Skin epidermis (tissue), 12 donors: ENCODE measurements at regions not wholly inside any gene's neighbourhood (a gene's known extent, or its start where the extent isn't known, plus 50 kb on each side); places are given as distances from the start of the nearest gene placed in this dataset.
"Not testable (repeated sequence)": the region's sequence is repeated elsewhere in the genome, so short reads cannot be mapped to it uniquely, and the experiment has no call there.

ENCODE experiments used
- H3K27ac ChIP-seq, 21 experiments: fragments of 200-600 bp; sonication (generic) in 11 of 21; one replicate each; pipeline ENCODE4 v1.5.0; 2020; ENCODE audit warnings: mild to moderate bottlenecking in 3 of 21, inconsistent platforms in 2 of 21, moderate library complexity in 2 of 21
- H3K4me3 ChIP-seq, 7 experiments: fragments of 200-600 bp; sonication (generic) in 2 of 7; one replicate each; pipeline ENCODE4 v1.5.0; 2020; ENCODE audit warnings: inconsistent platforms in 2 of 7, mild to moderate bottlenecking in 2 of 7, moderate library complexity in 1 of 7

DNA sequence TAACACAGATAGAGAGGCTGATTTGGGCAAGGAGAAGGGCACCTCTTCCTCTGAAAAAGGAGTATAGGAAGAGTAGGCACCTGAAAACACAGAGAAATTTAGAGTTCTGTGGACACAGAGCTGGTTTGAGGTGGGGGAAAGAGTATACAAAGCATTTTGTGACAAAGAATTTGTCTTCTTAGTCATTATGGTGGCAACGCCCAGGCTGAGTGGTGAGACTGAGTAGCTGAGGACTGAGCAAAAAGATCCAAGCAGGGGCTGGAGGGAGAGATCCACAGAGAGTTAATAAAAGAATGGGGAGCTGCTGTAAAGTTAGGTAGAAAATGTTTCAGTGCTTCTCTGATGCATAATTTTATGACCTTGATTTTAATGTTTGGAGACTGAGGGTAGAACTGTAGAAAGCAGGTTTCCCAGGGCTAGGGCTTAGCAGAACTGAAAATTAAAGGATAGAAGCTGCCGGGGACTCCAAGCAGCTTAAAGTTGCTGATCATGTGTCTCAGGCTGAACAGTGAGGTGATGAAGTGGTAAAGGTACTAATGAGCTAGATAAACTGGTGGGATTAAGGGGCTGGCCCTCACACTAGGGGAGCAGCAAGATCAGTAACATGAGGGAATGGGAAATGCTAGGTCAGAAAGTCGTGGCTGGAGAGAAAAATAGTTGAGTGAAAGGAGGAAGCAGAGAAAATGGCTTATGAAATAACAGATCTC is 118.9 kb downstream of the CEP44 start:
- Histone ChIP-seq H3K27ac (no peak overlapping the region), H3K4me3 (no peak overlapping the region)

DNA sequence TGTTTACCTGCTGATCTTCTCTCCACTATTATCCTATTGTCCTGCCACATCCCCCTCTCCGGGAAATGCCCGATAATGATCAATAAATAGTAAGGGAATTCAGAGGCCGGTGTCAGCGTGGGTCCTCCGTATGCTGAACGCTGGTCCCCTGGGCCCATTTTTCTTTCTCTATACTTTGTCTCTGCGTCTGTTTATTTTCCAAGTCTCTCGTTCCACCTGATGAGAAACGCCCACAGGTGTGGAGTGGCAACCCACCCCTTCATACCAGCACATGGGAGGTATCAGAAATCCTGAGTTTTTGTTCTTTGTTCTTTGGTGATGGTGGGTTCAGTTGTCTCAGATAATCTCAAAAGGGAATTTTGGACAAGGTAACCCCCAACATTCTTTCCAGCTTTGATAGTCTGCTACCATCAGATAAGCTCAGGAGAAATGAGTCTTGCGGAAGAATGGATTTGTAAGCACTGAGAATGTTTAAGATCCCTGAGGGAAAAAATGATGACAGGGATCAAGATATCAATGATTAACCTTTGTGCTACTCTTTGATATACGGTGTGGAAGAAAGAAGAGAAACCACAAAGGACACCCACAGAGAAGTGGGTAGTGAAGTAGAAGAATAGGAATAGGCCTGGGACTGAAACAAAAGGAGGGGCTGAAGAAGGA is 117.9 kb downstream of the CEP44 start:
- no peak overlapping the region for H3K4me3 ChIP-seq
- H3K27ac ChIP-seq = no peak overlapping the region

DNA sequence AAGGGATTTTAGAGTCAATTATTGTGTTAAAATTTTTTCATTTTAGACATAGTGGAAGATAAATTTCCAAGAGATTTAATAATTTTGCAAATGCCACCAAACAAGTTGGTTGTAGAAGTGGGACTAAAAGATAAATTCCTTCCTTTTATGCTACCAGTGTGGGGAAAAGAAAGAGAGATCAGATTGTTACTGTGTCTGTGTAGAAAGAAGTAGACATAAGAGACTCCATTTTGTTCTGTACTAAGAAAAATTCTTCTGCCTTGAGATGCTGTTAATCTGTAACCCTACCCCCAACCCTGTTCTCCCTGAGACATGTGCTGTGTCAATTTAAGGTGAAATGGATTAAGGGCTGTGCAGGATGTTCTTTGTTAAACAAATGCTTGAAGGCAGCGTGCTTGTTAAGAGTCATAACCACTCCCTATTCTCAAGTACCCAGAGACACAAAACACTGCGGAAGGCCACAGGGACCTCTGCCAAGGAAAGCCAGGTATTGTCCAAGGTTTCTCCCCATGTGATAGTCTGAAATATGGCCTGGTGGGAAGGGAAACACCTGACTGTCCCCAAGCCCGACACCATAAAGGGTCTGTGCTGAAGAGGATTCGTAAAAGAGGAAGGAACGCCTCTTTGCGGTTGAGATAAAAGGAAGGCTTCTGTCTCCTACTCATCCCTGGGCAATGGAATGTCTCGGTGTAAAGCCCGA is 117.0 kb downstream of the CEP44 start:
- H3K27ac ChIP-seq, H3K4me3 ChIP-seq: not testable (repeated sequence)

DNA sequence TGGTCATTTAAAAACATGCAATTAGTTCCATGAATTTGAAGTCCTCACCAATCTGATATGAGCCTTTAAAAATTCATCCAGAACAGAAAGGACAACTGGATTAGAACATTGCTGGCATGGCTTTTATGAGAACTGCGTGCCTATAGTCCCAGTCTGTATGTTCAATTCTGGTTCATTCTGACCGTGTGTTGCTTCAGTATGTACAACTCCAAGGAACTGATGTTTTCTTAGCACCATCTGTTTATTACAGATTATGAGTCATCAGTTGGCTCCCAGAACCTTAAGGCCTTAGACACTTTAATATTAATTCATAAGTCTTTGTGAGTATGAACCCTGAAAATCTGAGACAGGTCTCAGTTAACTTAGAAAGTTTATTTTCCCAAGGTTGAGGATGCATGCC is 115.0 kb downstream of the CEP44 start:
- Histone ChIP-seq H3K27ac (no peak overlapping the region), H3K4me3 (no peak overlapping the region)

DNA sequence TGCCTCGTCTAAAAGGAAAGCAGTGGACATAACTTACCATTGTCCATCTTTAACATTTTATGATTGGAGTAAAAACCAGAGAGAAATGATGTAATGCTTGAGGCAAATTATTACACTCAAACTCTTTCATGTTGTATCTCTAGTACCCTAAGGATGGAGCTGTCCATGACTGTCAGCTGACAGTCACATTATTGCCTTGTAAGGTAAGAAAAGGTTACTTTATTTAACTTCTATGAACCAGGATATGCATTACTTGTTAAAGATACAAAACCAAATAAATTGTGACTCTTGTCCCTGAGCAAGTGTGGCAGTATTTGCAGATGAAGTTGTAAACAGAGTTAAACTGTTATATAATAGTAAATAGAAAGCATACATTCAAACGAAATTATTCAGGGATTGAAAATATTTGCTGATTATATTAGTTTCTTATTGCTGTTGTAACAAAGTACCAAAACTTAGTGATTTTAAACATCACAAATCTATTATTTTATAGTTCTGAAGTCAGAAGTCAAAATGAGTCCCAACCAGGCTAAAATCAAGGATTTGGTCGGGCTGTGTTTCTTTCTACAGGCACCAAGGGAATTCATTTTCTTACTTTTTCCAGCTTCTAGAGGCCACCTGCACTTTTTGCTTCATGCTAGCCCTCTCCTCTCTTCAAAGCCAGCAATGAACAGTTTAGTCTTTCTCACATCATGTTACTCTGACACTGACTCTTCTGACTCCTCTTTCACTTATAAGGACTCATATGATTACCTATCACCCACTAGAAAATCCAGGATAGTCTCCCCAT is 113.8 kb downstream of the CEP44 start:
- Histone ChIP-seq H3K4me3 (no peak overlapping the region), H3K27ac (no peak overlapping the region)

DNA sequence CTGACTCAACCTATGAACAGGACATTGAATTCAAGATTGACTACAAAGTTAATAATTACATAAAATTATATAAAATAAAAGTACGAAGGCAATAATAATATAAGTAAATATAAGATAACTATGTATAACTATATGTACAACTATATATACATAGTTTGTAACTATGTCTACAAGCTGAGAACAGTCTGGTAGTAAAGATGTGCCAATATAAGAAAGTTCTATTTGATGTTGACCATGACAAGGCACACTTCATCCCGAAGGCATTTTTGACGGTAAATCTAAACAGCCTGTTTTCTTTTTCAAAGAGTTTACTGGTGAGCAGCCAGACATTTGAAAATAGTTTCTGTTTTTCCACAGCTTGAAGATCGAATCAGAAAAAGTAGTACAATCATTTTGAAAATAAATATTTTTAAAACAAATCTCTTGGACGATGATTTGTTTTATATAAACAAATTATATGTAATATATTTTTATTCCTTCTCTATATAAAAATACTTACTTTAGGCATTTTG is 112.9 kb downstream of the CEP44 start:
- Histone ChIP-seq H3K4me3 (no peak overlapping the region), H3K27ac (no peak overlapping the region)

DNA sequence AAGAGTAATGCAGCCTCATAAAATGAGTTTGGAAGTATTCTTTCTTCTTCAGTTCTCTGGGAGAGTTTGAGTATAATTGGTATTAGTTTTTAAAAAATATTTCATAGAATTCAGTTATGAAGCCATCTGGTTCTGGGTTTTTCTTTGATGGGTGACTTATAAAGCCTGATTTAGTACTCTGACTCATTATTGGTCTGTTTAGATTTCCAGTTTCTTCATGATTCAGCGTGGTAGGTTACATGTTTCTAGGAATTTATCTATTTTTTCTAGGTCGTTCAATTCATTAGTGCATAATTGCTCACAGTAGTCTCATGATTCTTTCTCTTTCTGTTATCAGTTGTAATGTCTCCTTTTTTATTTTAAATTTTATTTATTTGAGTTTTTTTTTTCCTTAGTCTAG is 111.2 kb downstream of the CEP44 start:
- Histone ChIP-seq H3K4me3 (no peak overlapping the region), H3K27ac (no peak overlapping the region)

DNA sequence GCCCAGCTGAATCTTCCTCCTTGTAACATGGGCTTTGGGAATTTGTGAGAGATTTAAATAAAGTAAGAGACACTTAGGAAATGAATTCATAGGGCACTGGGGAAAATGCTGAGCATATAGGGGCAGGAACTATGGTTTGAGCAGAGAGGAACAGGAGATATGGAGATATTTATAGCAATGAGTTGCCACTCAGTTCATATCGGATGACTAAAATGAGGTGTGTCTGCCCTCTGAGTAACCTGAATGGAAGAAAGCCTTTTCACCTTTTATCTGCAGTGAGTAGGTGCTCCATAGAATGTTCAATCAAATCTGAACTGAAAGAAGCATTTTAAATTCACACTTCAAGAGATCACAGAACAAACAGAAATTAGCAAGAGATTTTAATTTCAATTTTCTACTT is 105.7 kb downstream of the CEP44 start:
- H3K4me3 ChIP-seq = no peak overlapping the region
- H3K27ac ChIP-seq = no peak overlapping the region

DNA sequence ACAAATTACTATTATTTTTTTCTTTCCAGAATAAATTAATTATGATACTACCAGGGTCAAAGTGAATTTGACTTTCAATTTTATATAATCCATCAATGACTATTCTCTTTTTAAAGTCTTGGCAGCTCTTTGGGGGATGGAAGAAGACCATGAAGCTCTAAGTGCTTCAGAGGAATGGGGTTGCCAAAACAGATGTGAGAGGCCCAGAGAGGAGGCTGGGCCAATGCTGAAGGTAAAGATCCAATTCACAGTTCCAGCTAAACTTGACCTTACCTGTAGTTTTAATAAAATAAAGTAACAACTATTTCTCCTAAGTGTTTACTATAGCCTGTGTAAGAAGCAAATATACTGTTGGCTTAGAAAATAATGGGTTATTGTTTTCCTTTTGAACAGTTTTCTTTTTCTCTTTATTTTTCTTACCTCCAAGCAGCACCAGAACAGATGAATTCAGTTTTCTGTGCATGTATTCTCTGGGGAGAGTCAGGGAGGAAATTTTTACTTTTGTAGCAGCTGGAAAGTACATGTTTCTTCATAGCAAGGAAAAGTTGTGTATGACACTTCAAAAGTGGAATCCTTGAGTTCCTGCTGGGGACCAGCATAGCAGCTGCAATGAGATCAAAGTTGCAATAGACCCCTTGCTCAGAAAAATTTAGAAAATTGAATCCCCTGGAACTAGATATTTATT is 104.9 kb downstream of the CEP44 start:
- no peak overlapping the region for H3K4me3 ChIP-seq
- H3K27ac ChIP-seq = no peak overlapping the region

DNA sequence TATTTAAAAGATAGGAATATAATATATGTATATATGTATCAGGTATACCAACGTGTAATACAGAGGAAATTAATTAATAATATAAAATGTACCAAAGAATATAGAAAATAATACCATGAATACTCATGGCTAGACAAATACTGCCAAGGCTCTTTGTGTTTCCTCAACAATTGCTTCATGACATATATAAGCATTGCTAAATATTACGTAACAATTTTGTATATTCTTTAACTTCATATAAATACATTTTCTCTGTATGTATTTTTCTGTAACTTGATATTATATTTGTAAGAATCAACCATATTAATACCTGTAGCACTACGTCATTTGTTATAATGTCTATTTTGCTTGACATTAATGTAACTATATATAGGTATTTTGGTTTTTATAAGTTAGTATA is 104.0 kb downstream of the CEP44 start:
- H3K27ac ChIP-seq = no peak overlapping the region
- no peak overlapping the region for H3K4me3 ChIP-seq

DNA sequence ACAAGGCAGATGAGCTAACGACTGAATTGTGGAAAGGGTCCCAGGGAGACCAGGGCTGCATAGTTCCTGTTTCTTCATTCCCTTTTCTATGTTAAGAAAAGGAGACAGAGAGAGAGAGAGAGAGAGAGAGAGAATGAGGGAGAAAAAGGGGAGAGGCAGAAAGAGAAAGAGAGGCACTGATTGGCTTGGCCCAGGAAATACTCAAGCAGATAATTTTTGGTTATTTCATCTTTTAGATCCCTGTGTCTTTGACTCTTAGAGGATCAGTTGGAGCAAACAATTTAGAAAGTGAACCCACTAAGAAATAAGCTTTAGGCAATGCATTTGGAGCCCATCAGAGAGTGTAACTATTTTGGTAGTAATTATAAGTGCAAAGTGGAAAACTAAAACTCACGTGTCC is 103.4 kb downstream of the CEP44 start:
- H3K4me3 ChIP-seq = no peak overlapping the region

DNA sequence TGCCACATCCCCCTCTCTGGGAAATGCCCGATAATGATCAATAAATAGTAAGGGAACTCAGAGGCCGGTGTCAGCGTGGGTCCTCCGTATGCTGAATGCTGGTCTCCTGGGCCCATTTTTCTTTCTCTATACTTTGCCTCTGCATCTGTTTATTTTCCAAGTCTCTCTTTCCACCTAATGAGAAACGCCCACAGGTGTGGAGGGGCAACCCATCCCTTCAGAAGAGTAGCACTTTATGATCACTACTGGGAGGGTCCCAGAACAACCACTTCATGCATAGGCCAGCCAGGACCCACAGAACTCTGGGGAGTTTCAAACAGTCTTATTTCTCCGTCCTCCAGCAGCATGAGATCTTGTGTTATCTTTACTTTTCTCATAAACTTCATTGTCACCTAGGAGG is 100.1 kb downstream of the CEP44 start:
- H3K27ac ChIP-seq = no peak overlapping the region
- no peak overlapping the region for H3K4me3 ChIP-seq

More for the DNA sequence above, 103.4 kb downstream of the CEP44 start:
- peak overlapping the region in 1 of 21 experiments; percentile 44 for H3K27ac ChIP-seq

DNA sequence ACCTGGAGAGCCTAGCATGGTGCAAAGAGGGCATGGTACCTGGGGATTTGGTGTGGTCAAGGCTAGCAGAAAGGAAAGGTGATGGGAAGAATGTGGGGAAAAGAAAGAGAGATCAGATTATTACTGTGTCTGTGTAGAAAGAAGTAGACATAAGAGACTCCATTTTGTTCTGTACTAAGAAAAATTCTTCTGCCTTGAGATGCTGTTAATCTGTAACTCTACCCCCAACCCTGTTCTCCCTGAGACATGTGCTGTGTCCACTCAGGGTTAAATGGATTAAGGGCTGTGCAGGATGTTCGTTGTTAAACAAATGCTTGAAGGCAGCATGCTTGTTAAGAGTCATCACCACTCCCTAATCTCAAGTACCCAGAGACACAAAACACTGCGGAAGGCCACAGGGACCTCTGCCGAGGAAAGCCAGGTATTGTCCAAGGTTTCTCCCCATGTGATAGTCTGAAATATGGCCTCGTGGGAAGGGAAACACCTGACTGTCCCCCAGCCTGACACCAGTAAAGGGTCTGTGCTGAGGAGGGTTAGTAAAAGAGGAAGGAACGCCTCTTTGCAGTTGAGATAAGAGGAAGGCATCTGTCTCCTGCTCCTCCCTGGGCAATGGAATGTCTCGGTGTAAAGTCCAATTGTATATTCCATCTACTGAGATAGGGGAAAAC is 99.4 kb downstream of the CEP44 start:
- H3K27ac ChIP-seq, H3K4me3 ChIP-seq: not testable (repeated sequence)
